Endodermal cell (in vitro differentiated cells): ENCODE measurements at regions not wholly inside any gene's neighbourhood (a gene's known extent, or its start where the extent isn't known, plus 50 kb on each side); places are given as distances from the start of the nearest gene placed in this dataset.

ENCODE experiments used
- DNase-seq: peaks from one replicate; pipeline ENCODE4 v3.0.0-alpha.2; 2017
- H3K27ac ChIP-seq: 2 replicates; pipeline ENCODE4 v1.5.1; 2013; ENCODE audit warnings: mild to moderate bottlenecking, low read depth, low read length, moderate library complexity
- H3K27me3 ChIP-seq: 2 replicates; pipeline ENCODE4 v1.6.1; 2013; ENCODE audit warnings: mild to moderate bottlenecking, low read length, moderate library complexity; ENCODE audit not compliant: insufficient read depth, control insufficient read depth, poor library complexity, severe bottlenecking
- H3K36me3 ChIP-seq: 2 replicates; pipeline ENCODE4 v1.7.0; 2013; ENCODE audit warnings: mild to moderate bottlenecking, low read length, moderate library complexity; ENCODE audit not compliant: control insufficient read depth, insufficient read depth
- H3K4me1 ChIP-seq: one replicate; pipeline ENCODE4 v1.7.0; 2013; ENCODE audit warnings: low read length; ENCODE audit not compliant: control insufficient read depth, insufficient read depth
- H3K4me3 ChIP-seq: 2 replicates; pipeline ENCODE4 v1.5.1; 2013; ENCODE audit warnings: mild to moderate bottlenecking, low read length, moderate library complexity
- H3K9ac ChIP-seq: 2 replicates; pipeline ENCODE4 v1.6.1; 2013; ENCODE audit warnings: mild to moderate bottlenecking, low read length, moderate library complexity; ENCODE audit not compliant: poor library complexity, severe bottlenecking; ENCODE audit errors: extremely low read depth
- H3K9me3 ChIP-seq: 2 replicates; pipeline ENCODE4 v1.6.1; 2013; ENCODE audit warnings: mild to moderate bottlenecking, low read length, moderate library complexity; ENCODE audit not compliant: control insufficient read depth
- H3K27ac Mint-ChIP-seq: 2 replicates; pipeline ENCODE4 v1.8.0; 2020; ENCODE audit warnings: mixed read lengths
- H3K27me3 Mint-ChIP-seq: 2 replicates; pipeline ENCODE4 v1.8.0; 2021; ENCODE audit warnings: mild to moderate bottlenecking, mixed read lengths; ENCODE audit not compliant: insufficient read depth
- H3K36me3 Mint-ChIP-seq: 2 replicates; pipeline ENCODE4 v1.8.0; 2020; ENCODE audit warnings: low read depth, mixed read lengths
- H3K4me1 Mint-ChIP-seq: 2 replicates; pipeline ENCODE4 v1.8.0; 2020; ENCODE audit warnings: mixed read lengths
- H3K4me3 Mint-ChIP-seq: 2 replicates; pipeline ENCODE4 v1.8.0; 2020; ENCODE audit warnings: mild to moderate bottlenecking, moderate library complexity, mixed read lengths
- H3K9me3 Mint-ChIP-seq: 2 replicates; pipeline ENCODE4 v1.8.0; 2020; ENCODE audit warnings: mild to moderate bottlenecking, mixed read lengths
- WGBS, 2 experiments: methylation state at CpG; one replicate each; pipeline versions ENCODE4 v1.1.5 to v1.1.7; 2013; ENCODE audit warnings: missing lambda C conversion rate in 2 of 2, mixed read lengths in 1 of 2; ENCODE audit not compliant: insufficient coverage in 1 of 2, insufficient read length in 1 of 2; 5-methylcytosine and 5-hydroxymethylcytosine counted together
- TF ChIP-seq, protein P1 (sequence below): fragments of 200-600 bp; sonication (generic); conservative IDR thresholded peaks from 2 replicates; pipeline ENCODE4 v1.5.0; 2021; ENCODE audit warnings: antibody characterized with exemption, mild to moderate bottlenecking

DNA sequence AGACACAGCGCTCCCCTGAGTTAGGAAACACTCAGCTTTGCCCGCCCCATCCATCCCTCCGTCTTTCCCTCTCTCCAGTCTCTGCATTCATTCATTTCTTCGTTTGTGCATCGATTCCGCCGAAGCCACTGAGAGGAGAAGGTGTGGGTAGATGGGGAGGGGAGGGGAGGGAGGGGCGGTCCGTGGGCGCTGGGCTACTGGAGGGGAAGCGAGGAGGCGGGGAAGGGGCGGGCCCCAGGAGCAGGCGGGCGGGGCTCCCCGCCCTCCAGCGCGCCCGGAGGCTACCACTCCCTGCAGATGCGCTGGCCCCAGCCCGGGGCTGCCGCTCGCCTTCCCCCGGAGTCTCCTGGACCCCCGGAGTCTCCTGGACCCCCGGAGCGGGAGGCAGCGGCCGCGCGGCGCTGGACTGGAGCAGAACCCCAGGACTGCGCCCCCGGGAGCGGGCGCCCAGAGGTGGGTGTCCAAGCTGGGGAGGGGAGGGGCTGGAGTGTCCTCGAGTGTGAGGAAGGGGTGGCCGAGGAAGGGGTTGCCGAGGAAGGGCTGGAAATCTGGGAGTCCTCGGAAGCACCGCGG, 159.5 kb downstream of the C9orf152 start:
- no peaks in the 10 kb centered on the region for H3K4me1 ChIP-seq
- H3K4me1 Mint-ChIP-seq = peaks cover 17% of the 10 kb centered on the region
- H3K27me3 Mint-ChIP-seq = peaks cover 47% of the 10 kb centered on the region
- H3K9me3 ChIP-seq = no peaks in the 10 kb centered on the region
- peaks cover 41% of the 10 kb centered on the region for H3K27me3 ChIP-seq
- DNase-seq = peak; percentile 90
- no peaks in the 10 kb centered on the region for H3K36me3 ChIP-seq
- peak overlapping the region; percentile 46 for H3K27ac Mint-ChIP-seq
- H3K9ac ChIP-seq = peak overlapping the region; percentile 38
- H3K9me3 Mint-ChIP-seq = no peaks in the 10 kb centered on the region
- H3K4me3 Mint-ChIP-seq = peak overlapping the region; percentile 72
- H3K27ac ChIP-seq = peak overlapping the region; percentile 95
- 0% methylated on average over 3 to 42 of the region's 42 CpGs for WGBS, 2 experiments
- no peaks in the 10 kb centered on the region for H3K36me3 Mint-ChIP-seq
- H3K4me3 ChIP-seq = peak overlapping the region; percentile 85
- TF ChIP-seq, protein P1, sequence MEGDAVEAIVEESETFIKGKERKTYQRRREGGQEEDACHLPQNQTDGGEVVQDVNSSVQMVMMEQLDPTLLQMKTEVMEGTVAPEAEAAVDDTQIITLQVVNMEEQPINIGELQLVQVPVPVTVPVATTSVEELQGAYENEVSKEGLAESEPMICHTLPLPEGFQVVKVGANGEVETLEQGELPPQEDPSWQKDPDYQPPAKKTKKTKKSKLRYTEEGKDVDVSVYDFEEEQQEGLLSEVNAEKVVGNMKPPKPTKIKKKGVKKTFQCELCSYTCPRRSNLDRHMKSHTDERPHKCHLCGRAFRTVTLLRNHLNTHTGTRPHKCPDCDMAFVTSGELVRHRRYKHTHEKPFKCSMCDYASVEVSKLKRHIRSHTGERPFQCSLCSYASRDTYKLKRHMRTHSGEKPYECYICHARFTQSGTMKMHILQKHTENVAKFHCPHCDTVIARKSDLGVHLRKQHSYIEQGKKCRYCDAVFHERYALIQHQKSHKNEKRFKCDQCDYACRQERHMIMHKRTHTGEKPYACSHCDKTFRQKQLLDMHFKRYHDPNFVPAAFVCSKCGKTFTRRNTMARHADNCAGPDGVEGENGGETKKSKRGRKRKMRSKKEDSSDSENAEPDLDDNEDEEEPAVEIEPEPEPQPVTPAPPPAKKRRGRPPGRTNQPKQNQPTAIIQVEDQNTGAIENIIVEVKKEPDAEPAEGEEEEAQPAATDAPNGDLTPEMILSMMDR = no peak

DNA sequence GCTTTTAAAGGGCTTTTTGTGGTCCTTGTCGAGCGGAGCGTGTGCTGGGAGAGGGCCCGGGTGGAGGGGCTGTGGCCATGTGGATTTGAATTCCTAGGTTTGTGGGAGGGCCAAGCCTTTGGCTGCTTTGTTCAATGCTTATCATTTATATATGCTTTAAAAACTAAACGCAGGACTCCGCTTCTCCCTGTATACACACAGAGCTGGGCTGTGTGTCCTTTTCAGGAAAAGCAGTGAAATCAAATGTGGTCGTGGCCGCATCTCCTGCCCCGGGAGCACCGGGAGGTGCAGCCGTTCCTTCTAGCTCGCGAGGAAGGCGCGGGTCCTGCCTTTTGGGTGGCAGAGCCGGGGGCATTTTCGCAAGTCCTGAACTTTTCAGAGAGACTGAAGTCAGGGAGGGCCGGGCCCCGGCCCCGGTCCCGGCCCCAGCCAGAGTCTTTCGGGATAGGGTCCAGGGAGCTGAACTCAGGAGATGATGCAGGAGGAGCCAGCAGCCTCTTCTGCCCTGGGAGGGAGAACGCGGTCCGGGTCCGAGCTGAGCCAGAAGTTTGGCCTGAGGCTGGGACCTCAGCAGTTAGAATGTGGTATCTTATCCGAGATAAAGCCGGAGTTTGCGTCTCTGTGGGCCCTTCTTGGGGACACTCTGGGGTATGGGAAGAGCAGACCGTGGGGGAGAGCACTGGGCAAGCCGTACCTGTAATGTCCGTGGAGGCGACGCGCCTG, 158.8 kb downstream of the C9orf152 start:
- peaks cover 17% of the 10 kb centered on the region for H3K4me1 Mint-ChIP-seq
- no peak overlapping the region for H3K27ac Mint-ChIP-seq
- H3K9me3 ChIP-seq = no peaks in the 10 kb centered on the region
- no peaks in the 10 kb centered on the region for H3K36me3 Mint-ChIP-seq
- H3K9me3 Mint-ChIP-seq = no peaks in the 10 kb centered on the region
- TF ChIP-seq, protein P1 = no peak
- H3K27ac ChIP-seq = peak overlapping the region; percentile 58
- H3K4me3 ChIP-seq = peak overlapping the region; percentile 85
- DNase-seq = peak; percentile 75
- WGBS, 2 experiments = 0% methylated on average over 18 to 35 of the region's 35 CpGs
- peak overlapping the region; percentile 38 for H3K9ac ChIP-seq
- no peaks in the 10 kb centered on the region for H3K4me1 ChIP-seq
- no peaks in the 10 kb centered on the region for H3K36me3 ChIP-seq
- peaks cover 41% of the 10 kb centered on the region for H3K27me3 ChIP-seq
- H3K4me3 Mint-ChIP-seq = peak overlapping the region; percentile 72
- H3K27me3 Mint-ChIP-seq = peaks cover 47% of the 10 kb centered on the region

DNA sequence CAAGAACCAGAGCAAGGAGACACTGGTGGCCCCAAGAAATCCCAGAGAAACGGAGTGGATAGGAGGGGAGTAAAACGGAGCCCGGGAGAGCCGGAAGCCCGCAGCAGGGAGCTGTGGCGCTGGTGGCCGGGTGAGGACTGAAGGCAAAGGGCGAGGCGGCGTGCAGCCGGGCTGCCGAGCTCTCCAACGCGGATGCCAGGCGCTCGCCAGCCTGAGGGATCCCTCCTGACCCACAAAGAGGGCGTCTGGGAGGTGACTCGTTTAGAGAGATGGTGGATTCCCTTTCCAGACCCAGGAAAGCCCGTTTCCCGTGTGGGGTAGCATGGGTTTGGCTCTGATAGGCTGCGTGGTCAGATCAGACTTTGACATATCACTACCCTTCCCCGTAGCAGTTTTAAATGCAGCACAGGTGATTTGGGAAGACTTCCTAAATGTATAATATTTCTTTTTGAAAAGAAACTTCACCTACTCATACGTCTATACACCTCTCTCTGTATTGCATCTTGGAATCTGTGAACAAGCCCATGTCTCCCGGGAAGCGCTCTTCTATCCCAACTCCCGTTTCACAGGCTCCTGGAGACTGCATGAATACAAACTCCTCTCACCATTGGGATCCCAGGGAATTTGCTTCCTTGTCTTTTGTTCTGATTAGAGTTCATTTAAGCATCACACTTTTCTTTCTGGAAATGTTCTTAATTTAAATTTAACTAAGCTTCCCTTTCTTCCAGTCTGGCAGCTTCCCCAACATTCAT, 158.1 kb downstream of the C9orf152 start:
- peak overlapping the region; percentile 72 for H3K4me3 Mint-ChIP-seq
- no peaks in the 10 kb centered on the region for H3K36me3 ChIP-seq
- H3K27ac Mint-ChIP-seq = no peak overlapping the region

More for the DNA sequence above, 158.1 kb downstream of the C9orf152 start:
- H3K4me1 Mint-ChIP-seq = peaks cover 17% of the 10 kb centered on the region
- H3K27me3 Mint-ChIP-seq = peaks cover 47% of the 10 kb centered on the region
- H3K4me3 ChIP-seq = peak overlapping the region; percentile 85
- peaks cover 41% of the 10 kb centered on the region for H3K27me3 ChIP-seq
- H3K27ac ChIP-seq = no peak overlapping the region
- TF ChIP-seq, protein P1 = no peak
- no peaks in the 10 kb centered on the region for H3K36me3 Mint-ChIP-seq
- no peaks in the 10 kb centered on the region for H3K4me1 ChIP-seq
- no peak overlapping the region for H3K9ac ChIP-seq
- 5 to 17% methylated on average over 4 to 26 of the region's 26 CpGs for WGBS, 2 experiments
- no peaks in the 10 kb centered on the region for H3K9me3 Mint-ChIP-seq
- DNase-seq = peak; percentile 81
- no peaks in the 10 kb centered on the region for H3K9me3 ChIP-seq
